Left ventricle myocardium inferior (tissue), 1 donor: ENCODE measurements at regions not wholly inside any gene's neighbourhood (a gene's known extent, or its start where the extent isn't known, plus 50 kb on each side); places are given as distances from the start of the nearest gene placed in this dataset.
"Not testable (repeated sequence)": the region's sequence is repeated elsewhere in the genome, so short reads cannot be mapped to it uniquely, and the experiment has no call there.

ENCODE experiments used
- DNase-seq: peaks from one replicate; pipeline ENCODE4 v3.0.0-alpha.2; 2020
- H3K27ac ChIP-seq: fragments of 200-600 bp; replicated peaks from 2 replicates; pipeline ENCODE4 v1.8.0; 2021
- H3K27me3 ChIP-seq: fragments of 200-600 bp; 2 replicates; pipeline ENCODE4 v1.8.0; 2021; ENCODE audit warnings: low read depth
- H3K36me3 ChIP-seq: fragments of 200-600 bp; 2 replicates; pipeline ENCODE4 v1.8.0; 2021
- H3K4me1 ChIP-seq: fragments of 200-600 bp; 2 replicates; pipeline ENCODE4 v1.8.0; 2021
- H3K4me3 ChIP-seq: fragments of 200-600 bp; 2 replicates; pipeline ENCODE4 v1.8.0; 2021; ENCODE audit warnings: mild to moderate bottlenecking, moderate library complexity
- H3K9me3 ChIP-seq: fragments of 200-600 bp; replicated peaks from 2 replicates; pipeline ENCODE4 v1.8.0; 2021
- CTCF ChIP-seq: fragments of 200-600 bp; IDR thresholded peaks from 2 replicates; pipeline ENCODE4 v1.8.0; 2021; ENCODE audit warnings: antibody characterized with exemption, mild to moderate bottlenecking, borderline replicate concordance
- intact Hi-C: fragments of 100-400 bp; cut with micrococcal nuclease; formaldehyde crosslinking; loops from one replicate; pipeline ENCODE4 v1.11.0; 2022
- donor health status: DM: no; HTN: yes; CAD: no; lungs with severe emphysema.

DNA sequence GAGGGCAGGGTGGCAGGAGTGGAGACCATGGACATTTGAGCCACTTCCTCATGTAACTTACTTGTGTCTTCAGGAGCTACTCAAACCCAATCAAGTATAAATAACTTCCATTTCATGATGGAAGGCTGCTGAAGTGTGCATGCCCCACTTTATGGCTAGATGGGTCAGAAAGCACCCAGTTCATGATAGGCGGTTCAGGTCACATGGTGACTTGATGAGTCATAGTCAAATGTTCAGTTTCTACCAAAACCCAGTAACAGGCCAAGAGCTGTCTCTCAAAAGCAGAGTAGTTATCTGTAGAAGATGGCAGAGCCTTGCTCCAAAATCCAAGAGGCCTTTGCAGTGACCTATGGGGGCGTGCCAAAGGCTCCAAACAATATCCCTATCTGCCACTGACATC is 133.7 kb upstream of the TENT5A start:
- H3K4me1 ChIP-seq, result no peaks in the 10 kb centered on the region
- no peak for DNase-seq
- H3K27me3 ChIP-seq, result no peaks in the 10 kb centered on the region
- intact Hi-C loops, result no loop called here
- no peak for TF ChIP-seq CTCF
- no peak overlapping the region for H3K4me3 ChIP-seq
- H3K36me3 ChIP-seq, result no peaks in the 10 kb centered on the region
- no peaks in the 10 kb centered on the region for H3K9me3 ChIP-seq
- no peak overlapping the region for H3K27ac ChIP-seq

DNA sequence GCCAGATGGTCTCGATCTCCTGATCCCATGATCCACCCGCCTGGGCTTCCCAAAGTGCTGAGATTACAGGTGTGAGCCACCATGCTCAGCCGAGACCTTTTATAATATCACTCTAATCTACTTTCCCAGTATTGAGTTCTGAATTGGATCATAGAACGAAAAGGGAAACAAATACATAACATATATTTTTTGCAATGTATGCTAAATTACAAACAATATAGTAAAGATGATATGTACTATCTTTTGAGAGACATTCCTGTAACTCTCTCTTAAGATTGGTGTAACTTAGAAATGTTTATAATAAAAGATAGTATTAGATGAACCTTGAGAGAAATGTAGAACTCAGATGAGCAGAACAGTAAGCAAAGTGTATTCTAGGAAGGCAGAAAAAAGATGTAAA is 129.2 kb upstream of the TENT5A start:
- H3K36me3 ChIP-seq, result no peaks in the 10 kb centered on the region
- no peak overlapping the region for H3K4me3 ChIP-seq
- H3K27me3 ChIP-seq, result no peaks in the 10 kb centered on the region
- no peak overlapping the region for H3K27ac ChIP-seq
- no peak for DNase-seq
- intact Hi-C loops, result no loop called here
- no peaks in the 10 kb centered on the region for H3K9me3 ChIP-seq
- TF ChIP-seq CTCF, result no peak
- no peaks in the 10 kb centered on the region for H3K4me1 ChIP-seq

DNA sequence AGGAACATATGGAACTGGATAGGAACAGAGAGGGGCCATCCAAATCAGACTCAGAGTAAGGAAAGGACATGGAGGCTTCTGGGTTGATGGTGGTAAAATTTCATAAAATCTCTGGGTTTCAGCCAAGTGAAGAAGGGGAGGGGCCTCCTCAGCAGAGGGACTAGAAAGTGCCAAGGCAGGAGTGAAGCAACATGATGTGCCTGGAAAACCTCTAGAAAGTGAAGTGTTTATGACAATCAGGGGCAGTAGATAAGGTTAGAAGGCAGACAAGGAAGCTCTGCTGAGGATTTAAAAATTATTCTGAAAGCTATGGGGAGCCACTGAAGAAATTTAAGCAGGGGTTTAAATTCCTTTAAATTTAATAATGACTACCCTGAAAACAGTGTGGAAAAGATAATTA is 126.0 kb upstream of the TENT5A start:
- Histone ChIP-seq H3K27ac (no peak overlapping the region), H3K36me3 (no peaks in the 10 kb centered on the region), H3K27me3 (no peaks in the 10 kb centered on the region), H3K4me3 (no peak overlapping the region), H3K4me1 (no peaks in the 10 kb centered on the region), H3K9me3 (peaks cover 19% of the 10 kb centered on the region)
- DNase-seq, result no peak
- no peak for TF ChIP-seq CTCF
- intact Hi-C loops, result no loop called here

DNA sequence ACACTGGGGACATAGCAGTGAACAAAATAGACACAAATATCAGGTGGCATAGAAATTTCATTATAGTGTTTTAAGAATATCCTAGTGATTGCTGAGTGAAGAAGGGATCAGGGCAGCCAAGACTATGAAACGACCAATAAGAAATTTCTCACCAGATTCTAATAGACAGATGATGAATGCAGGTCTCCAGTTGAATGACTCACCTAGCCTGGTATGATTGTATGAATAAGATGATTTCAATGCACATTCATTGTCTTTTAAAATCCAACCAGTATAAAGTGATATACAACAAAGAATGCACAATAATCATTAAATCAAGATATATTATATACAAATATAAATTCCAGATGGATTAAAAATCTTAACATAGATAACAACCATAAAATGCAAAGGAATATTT is 124.5 kb upstream of the TENT5A start:
- Histone ChIP-seq H3K27me3 (no peaks in the 10 kb centered on the region), H3K4me1 (no peaks in the 10 kb centered on the region), H3K36me3 (no peaks in the 10 kb centered on the region), H3K9me3 (peaks cover 34% of the 10 kb centered on the region), H3K4me3 (no peak overlapping the region), H3K27ac (no peak overlapping the region)
- DNase-seq, result no peak
- intact Hi-C loops, result no loop called here
- no peak for TF ChIP-seq CTCF

DNA sequence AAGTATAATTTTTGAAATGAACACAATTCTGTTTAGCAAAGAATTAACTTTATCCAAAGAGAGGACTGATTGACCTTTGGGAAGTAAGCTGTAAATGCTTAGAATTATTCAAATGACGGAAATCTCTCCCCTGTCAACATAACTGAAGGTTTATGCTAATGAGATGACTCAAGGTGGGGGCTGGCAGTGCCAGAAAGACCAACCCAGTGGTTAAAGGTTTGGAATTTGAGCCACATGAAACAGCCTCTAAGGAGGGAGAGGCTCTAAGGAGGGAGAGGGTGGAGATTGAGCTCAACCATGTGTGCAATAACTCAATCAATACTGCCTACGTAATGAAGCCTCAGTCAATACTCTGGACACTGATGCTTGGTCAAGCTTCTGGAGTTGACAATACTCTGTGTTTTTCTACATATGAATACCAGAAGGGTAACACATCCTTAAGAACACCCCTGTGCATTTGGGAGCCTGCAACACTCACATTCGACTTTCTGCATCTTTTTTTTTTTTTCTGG is 123.4 kb upstream of the TENT5A start:
- no peak for TF ChIP-seq CTCF
- Histone ChIP-seq H3K4me1 (no peaks in the 10 kb centered on the region), H3K9me3 (peaks cover 40% of the 10 kb centered on the region), H3K4me3 (no peak overlapping the region), H3K27me3 (no peaks in the 10 kb centered on the region), H3K27ac (no peak overlapping the region), H3K36me3 (no peaks in the 10 kb centered on the region)
- intact Hi-C loops, result no loop called here
- DNase-seq, result no peak

- H3K27me3 ChIP-seq, H3K4me3 ChIP-seq, H3K4me1 ChIP-seq, H3K27ac ChIP-seq, intact Hi-C loops, H3K36me3 ChIP-seq, DNase-seq: not testable (repeated sequence)
- peaks cover 36% of the 10 kb centered on the region for H3K9me3 ChIP-seq
Observed at GRCh38 chr6:81869749-81870508, 117.4 kb upstream of the TENT5A start.
